ENCODE measurements at regions not wholly inside any gene's neighbourhood (a gene's known extent, or its start where the extent isn't known, plus 50 kb on each side); places are given as distances from the start of the nearest gene placed in this dataset.

- H3K4me3 ChIP-seq (ENCODE audit: low read depth, low read length): no peak overlapping the region
- no peak for TF ChIP-seq MYC (IDR thresholded peaks at IDR 0.05; ENCODE audit: low read depth, low read length)
- TF ChIP-seq POLR2A (IDR thresholded peaks at IDR 0.05; ENCODE audit: extremely low read depth, insufficient read length): no peak
- TF ChIP-seq MAX (IDR thresholded peaks at IDR 0.05; ENCODE audit: low read depth, low read length): no peak
- no peak for TF ChIP-seq CTCF (IDR thresholded peaks at IDR 0.05; ENCODE audit: low read depth, low read length)
Measured at GRCh38 chrX:4322916-4323315, 609.5 kb upstream of the PRKX start.

GRCh38 chrX:4320436-4320947 is 607.0 kb upstream of the PRKX start:
- TF ChIP-seq MYC (IDR thresholded peaks at IDR 0.05; ENCODE audit: low read depth, low read length) (no peak), POLR2A (IDR thresholded peaks at IDR 0.05; ENCODE audit: extremely low read depth, insufficient read length) (no peak), MAX (IDR thresholded peaks at IDR 0.05; ENCODE audit: low read depth, low read length) (no peak), CTCF (IDR thresholded peaks at IDR 0.05; ENCODE audit: low read depth, low read length) (no peak)
- no peak for DNase-seq (ENCODE audit: low read depth)
- no peak overlapping the region for H3K4me3 ChIP-seq (ENCODE audit: low read depth, low read length)

More at GRCh38 chrX:4322916-4323315, 609.5 kb upstream of the PRKX start:
- no peak for DNase-seq (ENCODE audit: low read depth)

GRCh38 chrX:4315891-4316290 is 602.4 kb upstream of the PRKX start:
- TF ChIP-seq CTCF (IDR thresholded peaks at IDR 0.05; ENCODE audit: low read depth, low read length) (no peak), MYC (IDR thresholded peaks at IDR 0.05; ENCODE audit: low read depth, low read length) (no peak), MAX (IDR thresholded peaks at IDR 0.05; ENCODE audit: low read depth, low read length) (no peak), POLR2A (IDR thresholded peaks at IDR 0.05; ENCODE audit: extremely low read depth, insufficient read length) (no peak)
- H3K4me3 ChIP-seq (ENCODE audit: low read depth, low read length): no peak overlapping the region
- DNase-seq (ENCODE audit: low read depth): no peak

GRCh38 chrX:4314586-4314985 is 601.1 kb upstream of the PRKX start:
- no peak for TF ChIP-seq MYC (IDR thresholded peaks at IDR 0.05; ENCODE audit: low read depth, low read length)
- no peak for TF ChIP-seq CTCF (IDR thresholded peaks at IDR 0.05; ENCODE audit: low read depth, low read length)
- TF ChIP-seq MAX (IDR thresholded peaks at IDR 0.05; ENCODE audit: low read depth, low read length): no peak
- no peak for TF ChIP-seq POLR2A (IDR thresholded peaks at IDR 0.05; ENCODE audit: extremely low read depth, insufficient read length)
- H3K4me3 ChIP-seq (ENCODE audit: low read depth, low read length): no peak overlapping the region
- no peak for DNase-seq (ENCODE audit: low read depth)

- H3K4me3 ChIP-seq (ENCODE audit: low read depth, low read length): no peak overlapping the region
Measured at GRCh38 chrX:4277122-4277521, 563.7 kb upstream of the PRKX start.

More at GRCh38 chrX:4277122-4277521, 563.7 kb upstream of the PRKX start:
- peak; percentile 15 for DNase-seq (ENCODE audit: low read depth)
- TF ChIP-seq POLR2A (IDR thresholded peaks at IDR 0.05; ENCODE audit: extremely low read depth, insufficient read length) (no peak), CTCF (IDR thresholded peaks at IDR 0.05; ENCODE audit: low read depth, low read length) (peak; percentile 38)
